DMS153 treated with DMSO at 0.1 percent for 48 hours (cell line): ENCODE measurements at regions not wholly inside any gene's neighbourhood (a gene's known extent, or its start where the extent isn't known, plus 50 kb on each side); places are given as distances from the start of the nearest gene placed in this dataset.
"Not testable (repeated sequence)": the region's sequence is repeated elsewhere in the genome, so short reads cannot be mapped to it uniquely, and the experiment has no call there.

ENCODE experiments used
- DNase-seq: peaks from one replicate; lab custom pipeline; 2025; ENCODE audit not compliant: unreplicated experiment; lab: John Stamatoyannopoulos, UW

- DNase-seq = no peak
Measured at GRCh38 chr14:46596236-46596635, 55.3 kb downstream of the RPL10L start.

DNA sequence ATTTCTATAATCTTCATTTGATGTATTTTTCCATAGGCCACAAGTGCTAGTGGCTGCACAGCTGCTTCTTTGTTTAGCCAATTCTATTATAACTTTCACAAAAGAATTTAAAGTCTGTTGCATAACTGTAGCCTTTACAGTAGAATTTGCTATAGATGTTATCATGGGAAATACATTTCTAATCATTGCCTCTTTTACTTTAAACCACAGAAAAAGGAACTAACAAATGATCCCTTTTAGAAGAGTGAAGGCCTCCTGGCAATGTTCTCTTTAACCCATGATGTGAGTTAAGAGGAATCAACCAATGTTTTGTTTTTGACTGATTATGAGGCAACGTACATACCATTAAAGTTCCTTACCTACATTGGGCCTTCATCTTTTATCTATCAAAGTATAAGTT lies 68.8 kb downstream of the RPL10L start:
- DNase-seq = no peak

DNA sequence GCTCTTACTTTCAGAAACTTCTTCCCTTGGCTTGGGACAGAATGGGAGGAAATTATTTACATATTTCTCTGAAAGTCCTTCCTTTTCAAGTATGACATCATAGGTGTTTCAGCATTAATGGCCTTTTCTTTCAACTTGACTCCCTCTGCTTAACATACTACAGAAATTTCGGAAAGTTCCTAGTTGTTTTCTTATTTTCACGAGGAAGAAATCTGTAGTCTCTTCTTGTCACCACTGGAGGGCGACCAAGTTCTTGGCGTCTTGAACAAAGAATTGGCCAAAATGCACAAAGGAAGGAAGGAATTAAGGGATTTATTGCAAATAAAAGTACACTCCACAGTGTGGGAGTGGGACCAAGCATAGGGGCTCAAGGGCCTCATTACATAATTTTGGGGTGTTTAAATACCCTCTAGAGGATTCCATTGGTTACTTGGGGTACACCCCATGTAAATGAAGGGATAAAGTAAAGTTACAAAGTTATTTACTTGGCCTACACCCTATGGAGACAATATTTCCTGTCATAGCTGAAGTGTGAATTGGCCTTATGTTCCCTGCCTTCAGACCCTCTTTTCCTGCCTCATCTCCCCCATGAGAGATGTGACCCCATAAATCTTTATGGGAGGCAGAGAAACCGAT lies 70.4 kb downstream of the RPL10L start:
- DNase-seq = peak; percentile 24

DNA sequence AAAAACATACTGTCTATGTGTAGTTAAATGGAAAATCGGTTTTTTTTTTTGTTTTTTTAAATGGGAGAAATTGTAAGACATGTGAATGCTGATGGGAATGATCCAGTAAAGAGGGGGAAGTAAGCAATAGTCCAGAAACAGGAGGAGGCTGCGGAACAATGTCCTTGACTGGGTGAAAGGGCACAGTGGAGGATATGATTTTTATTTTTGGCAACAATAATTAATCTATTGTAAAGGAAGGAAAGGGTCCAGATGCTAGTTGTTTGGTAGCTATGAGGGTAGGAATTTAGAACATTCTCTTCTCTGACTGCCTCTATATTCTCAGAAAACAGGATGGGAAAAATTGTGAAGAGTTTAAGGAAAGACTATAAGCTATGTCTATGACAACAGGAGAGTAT lies 76.6 kb downstream of the RPL10L start:
- no peak for DNase-seq

DNA sequence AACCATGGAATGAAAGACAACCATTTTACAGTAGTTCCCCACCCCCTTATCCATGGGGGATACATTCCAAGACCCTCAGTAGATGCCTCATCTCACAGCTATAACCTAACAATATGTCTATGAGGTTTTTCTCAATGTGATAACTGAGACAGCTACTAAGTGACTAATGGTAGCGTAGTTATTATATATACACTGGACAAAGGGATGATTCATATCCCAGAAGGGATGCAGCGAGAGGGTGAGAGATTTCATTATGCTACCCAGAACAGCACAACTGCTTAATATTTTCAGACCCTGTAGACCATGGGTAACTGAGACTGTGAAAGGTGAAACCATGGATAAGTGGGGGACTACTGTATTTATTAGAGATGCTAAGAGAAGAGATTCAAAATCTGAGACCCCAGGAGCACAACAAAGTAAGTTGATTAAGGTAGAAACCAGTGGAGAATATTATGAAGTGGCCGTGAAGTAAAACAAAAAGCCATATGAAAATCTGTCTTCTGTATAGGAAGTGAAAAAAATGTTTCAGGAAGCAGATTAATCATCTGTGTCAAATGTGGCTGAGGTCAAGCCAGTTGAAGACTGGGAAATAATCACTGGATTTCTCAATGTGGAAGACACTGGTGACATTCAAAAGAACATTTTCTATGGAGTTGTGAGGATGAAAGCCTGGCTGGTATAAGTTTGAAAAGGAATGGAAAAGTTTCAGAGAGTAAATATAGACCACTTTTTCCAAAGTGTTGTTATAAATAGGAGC lies 77.2 kb downstream of the RPL10L start:
- DNase-seq = no peak

DNA sequence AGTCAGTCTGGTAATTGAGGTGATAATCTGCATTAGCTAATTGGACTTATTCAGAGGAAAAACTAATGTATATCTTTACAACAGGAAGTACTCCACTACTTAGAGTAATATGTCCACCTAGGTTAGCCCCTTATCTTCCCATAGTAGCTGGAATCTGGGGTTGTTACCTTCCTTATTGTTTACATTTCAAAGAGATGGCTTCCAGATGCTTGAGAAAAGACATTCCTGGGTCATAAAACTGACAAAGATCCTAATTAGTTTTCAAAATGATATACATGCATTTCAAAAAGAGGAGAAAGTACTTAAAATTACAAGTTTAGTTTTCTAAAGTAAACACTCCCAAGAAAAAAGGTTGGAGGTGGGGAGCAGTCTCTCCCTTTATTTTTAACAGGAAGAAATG lies 78.1 kb downstream of the RPL10L start:
- no peak for DNase-seq

DNA sequence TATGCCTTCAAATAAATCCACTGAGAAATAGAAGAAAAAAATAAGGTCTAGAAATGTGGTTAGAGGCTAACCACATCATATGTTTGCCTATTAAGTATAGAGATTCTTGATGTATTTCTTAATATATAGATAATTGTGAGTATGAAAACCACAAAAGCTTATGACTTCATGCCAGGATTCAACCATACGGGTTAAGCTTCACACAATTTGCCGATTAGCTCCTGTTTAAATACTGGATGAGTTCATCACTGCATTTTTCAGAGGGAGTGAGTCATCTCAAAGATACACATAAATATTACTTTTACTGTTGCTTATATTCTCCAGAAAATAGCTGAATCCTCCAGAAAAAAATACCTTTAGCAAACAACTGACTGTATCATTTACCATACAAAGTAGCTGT lies 79.6 kb downstream of the RPL10L start:
- no peak for DNase-seq

DNA sequence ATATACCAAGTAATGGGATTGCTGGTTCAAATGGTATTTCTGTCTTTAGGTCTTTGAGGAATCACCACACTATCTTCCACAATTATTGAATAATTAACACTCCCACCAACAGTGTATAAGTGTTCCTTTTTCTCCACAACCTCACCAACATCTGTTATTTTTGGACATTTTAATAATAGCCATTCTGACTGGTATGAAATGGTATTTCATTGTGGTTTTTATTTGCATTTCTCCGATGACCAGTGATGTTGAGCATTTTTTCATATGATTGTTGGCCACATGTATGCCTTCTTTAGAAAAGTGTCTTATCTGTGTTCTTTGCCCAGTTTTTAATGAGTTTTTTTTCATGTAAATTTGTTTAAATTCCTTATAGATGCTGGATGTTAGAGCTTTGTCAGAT lies 83.4 kb downstream of the RPL10L start:
- DNase-seq = not testable (repeated sequence)

- DNase-seq = no peak
Measured at GRCh38 chr14:46550836-46551235, 100.7 kb downstream of the RPL10L start.

GRCh38 chr14:46540986-46541385 lies 110.6 kb downstream of the RPL10L start:
- no peak for DNase-seq

- DNase-seq = no peak
Measured at GRCh38 chr14:46519121-46519520, 132.5 kb downstream of the RPL10L start.

GRCh38 chr14:46508752-46509151 lies 142.8 kb downstream of the RPL10L start:
- DNase-seq = not testable (repeated sequence)

DNA sequence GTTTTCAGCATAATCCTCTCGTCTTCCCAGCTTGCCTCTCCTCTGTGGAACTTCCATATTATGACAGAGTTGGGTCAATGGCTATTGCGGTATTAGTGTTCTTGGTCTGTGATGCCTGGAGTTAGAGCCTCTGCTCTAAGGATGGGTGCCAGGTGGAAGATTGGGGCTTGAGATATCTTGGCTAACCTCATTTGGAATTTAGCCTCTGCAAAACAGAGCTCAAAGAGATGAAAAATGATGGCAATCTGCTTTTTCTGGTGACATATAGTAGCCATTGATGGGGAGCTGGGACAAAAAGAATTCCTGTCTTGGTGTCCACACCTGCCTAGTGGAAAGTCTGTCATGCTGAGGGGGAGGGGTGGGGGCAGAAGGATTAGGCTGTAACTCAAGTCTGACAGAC lies 152.1 kb downstream of the RPL10L start:
- DNase-seq = no peak

DNA sequence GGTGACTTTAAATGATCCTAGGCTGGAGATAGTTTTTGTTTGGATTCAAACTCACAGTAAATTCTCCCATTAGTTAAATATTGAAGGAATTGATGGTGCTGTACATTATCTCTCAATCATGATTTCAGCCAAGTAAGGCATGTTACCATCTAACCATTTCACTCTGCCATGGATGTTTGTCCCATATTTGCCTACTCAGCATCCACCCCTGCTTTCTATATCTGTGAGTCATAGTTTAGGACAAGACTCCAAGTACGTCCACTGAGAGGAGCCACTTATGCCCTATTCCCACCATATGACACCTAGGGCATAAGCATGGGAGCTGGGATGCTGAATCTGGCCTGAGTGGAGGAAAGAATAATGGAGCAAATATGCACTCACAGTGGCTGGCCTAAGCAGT lies 155.2 kb downstream of the RPL10L start:
- no peak for DNase-seq

- DNase-seq = no peak
Measured at GRCh38 chr14:46490238-46490685, 161.3 kb downstream of the RPL10L start.

DNA sequence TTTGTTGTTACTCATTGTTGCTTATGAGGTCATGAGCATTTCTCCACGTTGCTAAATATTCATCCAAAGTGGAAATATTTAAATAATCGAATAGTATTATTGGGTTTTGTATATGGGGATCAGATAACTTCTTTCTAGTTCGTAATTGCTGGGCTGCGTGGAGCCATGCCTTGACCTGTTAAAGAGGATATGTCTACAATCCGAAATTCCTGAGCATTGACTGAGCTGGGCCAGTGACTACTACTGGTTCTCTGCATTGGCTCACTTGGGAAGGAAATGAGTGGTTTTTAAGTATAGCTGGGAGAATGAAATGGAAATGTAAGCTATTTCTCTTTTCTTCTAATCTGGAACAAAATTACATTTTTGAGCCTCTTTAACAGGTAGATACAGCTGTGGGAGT lies 163.2 kb downstream of the RPL10L start:
- DNase-seq = no peak

- no peak for DNase-seq
Measured at GRCh38 chr14:46487582-46488350, 163.8 kb downstream of the RPL10L start.

- no peak for DNase-seq
Measured at GRCh38 chr14:46482200-46482599, 169.4 kb downstream of the RPL10L start.

DNA sequence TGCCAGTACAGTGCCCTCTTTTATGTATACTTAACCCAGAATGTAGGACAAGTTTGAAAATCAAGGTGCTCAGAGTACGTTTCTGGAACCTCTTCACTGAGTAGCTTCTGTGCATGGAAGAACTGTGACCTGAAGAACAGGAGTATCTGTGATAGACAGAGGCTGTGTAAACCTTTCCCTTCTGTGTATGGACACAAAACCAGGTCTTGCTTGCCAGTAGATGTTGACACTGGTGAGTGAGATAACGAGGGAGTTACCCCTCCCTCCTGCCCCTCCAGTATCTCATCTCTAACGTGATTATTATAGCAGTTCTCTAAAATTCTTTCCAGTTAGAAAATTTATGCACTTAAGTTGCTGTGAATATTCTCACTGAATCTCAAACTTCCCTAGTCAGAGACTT lies 170.8 kb downstream of the RPL10L start:
- no peak for DNase-seq

GRCh38 chr14:46472261-46472660 lies 179.3 kb downstream of the RPL10L start:
- DNase-seq = no peak

- no peak for DNase-seq
Measured at GRCh38 chr14:46464341-46464740, 187.2 kb downstream of the RPL10L start.

DNA sequence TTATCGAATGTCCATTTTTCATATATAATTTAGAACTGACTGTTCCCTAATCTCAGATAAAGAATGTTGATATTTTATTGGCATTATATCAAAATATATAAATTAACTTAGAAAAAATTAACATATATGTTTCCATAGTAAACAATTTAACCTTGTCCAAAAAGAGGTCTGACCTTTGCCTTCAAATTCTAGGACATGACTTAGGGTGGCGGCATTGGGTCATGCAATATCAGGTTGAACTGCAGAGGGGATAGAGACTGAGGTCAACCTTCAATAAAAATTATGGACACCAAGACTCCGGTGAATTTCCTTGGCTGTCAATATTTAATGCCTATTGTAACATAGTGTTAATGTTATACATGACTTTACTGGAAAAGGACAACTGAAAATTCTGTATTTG lies 199.8 kb downstream of the RPL10L start:
- no peak for DNase-seq
